IPS DF 6.9 (cell line): ENCODE measurements at regions not wholly inside any gene's neighbourhood (a gene's known extent, or its start where the extent isn't known, plus 50 kb on each side); places are given as distances from the start of the nearest gene placed in this dataset.
"Not testable (repeated sequence)": the region's sequence is repeated elsewhere in the genome, so short reads cannot be mapped to it uniquely, and the experiment has no call there.

ENCODE experiments used
- DNase-seq: peaks from one replicate; pipeline ENCODE4 v3.0.0-alpha.2; 2013; ENCODE audit warnings: low read depth, low spot score
- H3K27ac ChIP-seq: one replicate; pipeline ENCODE4 v1.5.1; 2013; ENCODE audit warnings: low read length, control low read depth
- H3K27me3 ChIP-seq: 2 replicates; pipeline ENCODE4 v1.6.1; 2013; ENCODE audit warnings: mild to moderate bottlenecking, low read length; ENCODE audit not compliant: control insufficient read depth, insufficient read depth
- H3K36me3 ChIP-seq: 2 replicates; pipeline ENCODE4 v1.6.1; 2013; ENCODE audit warnings: low read length; ENCODE audit not compliant: control insufficient read depth, insufficient read depth
- H3K4me1 ChIP-seq: 2 replicates; pipeline ENCODE4 v1.6.1; 2013; ENCODE audit warnings: low read length; ENCODE audit not compliant: control insufficient read depth, insufficient read depth
- H3K4me3 ChIP-seq: 2 replicates; pipeline ENCODE4 v1.5.1; 2013; ENCODE audit warnings: mild to moderate bottlenecking, low read length
- H3K9me3 ChIP-seq: 2 replicates; pipeline ENCODE4 v1.6.1; 2013; ENCODE audit warnings: low read length, inconsistent platforms; ENCODE audit not compliant: control insufficient read depth, insufficient read depth
- WGBS: extraction: QIAGEN DNeasy Blood & Tissue Kit; methylation state at CpG from one replicate; pipeline ENCODE4 v1.1.7; 2013; ENCODE audit warnings: mixed read lengths, missing lambda C conversion rate; ENCODE audit not compliant: insufficient read length, insufficient coverage; 5-methylcytosine and 5-hydroxymethylcytosine counted together

DNA sequence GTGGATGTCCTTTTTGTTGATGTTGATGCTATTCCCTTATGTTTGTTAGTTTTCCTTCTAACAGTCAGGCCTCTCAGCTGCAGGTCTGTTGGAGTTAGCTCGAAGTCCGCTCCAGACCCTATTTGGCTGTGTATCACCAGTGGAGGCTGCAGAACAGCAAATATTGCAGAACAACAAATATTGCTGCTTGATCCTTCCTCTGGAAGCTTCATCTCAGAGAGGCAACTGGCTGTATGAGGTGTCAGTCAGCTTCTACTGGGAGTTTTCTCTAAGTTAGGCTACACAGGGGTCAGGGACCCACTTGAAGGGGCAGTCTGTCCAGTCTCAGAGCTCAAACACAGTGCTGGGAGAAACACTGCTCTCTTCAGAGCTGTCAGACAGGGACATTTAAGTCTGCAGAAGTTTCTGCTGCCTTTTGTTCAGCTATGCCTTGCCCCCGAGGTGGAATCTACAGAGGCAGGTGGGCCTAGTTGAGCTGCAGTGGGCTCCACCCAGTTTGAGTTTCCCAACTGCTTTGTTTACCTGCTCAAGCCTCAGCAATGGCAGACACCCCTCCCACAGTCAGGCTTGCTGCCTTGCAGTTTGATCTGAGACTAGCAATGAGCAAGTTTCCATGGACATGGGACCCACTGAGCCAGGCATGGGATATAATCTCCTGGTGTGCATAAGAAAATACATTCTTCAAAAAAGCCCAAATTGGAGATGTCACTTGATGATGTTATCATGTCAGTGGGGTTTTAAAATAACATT, 99.5 kb downstream of the KDM5D start:
- DNase-seq: no peak
- no CpG with 5 or more reads among the region's 3 CpGs for WGBS
- Histone ChIP-seq H3K36me3 (no peaks in the 10 kb centered on the region), H3K9me3 (no peaks in the 10 kb centered on the region), H3K4me3 (no peak overlapping the region), H3K27me3 (no peaks in the 10 kb centered on the region), H3K27ac (no peak overlapping the region), H3K4me1 (no peaks in the 10 kb centered on the region)

DNA sequence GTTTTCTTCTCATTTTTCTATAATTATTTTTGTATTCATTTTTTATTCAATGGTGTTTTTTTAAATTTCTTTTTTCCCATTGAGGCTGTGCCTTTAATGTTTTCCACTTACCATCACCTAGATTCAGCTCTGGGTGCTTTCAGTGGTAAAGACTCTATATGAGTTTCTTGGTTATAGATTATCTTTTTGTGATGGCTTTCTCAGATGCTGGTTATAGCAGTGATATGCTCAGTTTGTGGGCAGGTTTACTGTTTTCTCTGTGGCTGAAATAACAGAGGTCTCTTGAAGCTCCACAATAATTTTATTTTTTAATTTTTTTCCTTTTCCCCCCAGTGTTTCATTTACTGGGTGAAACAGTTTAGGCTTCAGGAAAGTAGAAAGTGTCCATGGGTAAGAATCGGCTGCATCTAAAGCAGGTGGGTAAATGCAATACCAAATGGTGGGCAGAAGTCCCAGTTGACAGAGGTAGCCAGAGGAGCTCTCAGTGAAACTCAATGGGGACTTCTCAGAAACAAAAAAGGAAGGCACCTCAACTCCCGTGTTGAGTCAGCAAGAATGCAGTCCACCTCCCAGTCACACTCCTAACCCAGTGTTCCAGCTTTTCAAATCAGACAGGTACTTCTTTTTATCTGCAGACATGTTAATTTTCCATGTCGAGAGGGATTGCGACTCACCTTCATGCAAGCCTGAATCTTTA, 106.7 kb downstream of the KDM5D start:
- DNase-seq: no peak
- no peaks in the 10 kb centered on the region for H3K36me3 ChIP-seq
- H3K4me3 ChIP-seq: no peak overlapping the region
- no peaks in the 10 kb centered on the region for H3K9me3 ChIP-seq
- H3K27me3 ChIP-seq: no peaks in the 10 kb centered on the region
- no peak overlapping the region for H3K27ac ChIP-seq
- no peaks in the 10 kb centered on the region for H3K4me1 ChIP-seq
- no CpG with 5 or more reads among the region's 4 CpGs for WGBS

DNA sequence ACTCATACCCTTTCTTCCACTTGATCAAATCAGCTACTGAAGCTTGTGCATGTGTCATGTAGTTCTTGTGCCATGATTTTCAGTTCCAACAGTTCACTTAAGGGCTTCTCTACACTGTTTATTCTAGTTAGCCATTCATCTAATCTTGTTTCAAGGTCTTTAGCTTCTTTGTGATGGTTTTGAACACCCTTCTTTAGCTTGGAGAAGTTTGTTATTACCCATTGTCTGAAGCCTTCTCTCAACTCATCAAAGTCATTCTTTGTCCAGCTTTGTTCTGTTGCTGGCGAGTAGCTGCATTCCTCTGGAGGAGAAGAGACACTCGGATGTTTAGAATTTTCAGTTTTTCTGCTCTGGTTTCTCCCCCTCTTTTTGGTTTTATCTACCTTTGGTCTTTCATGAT, 115.6 kb downstream of the KDM5D start:
- H3K27me3 ChIP-seq: no peaks in the 10 kb centered on the region
- H3K27ac ChIP-seq: no peak overlapping the region
- WGBS: no CpG with 5 or more reads among the region's 2 CpGs
- H3K4me1 ChIP-seq: no peaks in the 10 kb centered on the region
- H3K4me3 ChIP-seq: no peak overlapping the region
- no peak for DNase-seq
- no peaks in the 10 kb centered on the region for H3K36me3 ChIP-seq
- no peaks in the 10 kb centered on the region for H3K9me3 ChIP-seq

DNA sequence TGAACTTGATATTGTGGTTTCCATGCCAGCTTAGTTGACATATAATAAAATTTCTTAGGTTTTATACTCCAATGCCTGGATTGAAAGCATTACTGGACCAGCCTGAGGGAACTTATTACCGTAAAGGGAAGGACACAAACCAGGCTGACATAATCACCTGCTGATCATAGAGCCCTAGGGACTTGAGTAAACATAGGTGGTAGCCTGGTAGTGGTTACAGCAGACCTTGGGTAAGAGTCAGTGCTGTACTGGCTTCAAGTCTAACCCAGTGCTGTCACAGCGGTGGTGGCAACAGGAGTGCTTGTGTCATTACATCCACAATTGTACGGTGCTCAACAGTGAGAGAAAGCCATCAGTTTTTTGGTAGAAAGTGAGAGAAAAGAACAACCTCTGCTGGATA, 122.1 kb downstream of the KDM5D start:
- Histone ChIP-seq H3K4me3 (no peak overlapping the region), H3K27me3 (no peaks in the 10 kb centered on the region), H3K4me1 (no peaks in the 10 kb centered on the region), H3K9me3 (no peaks in the 10 kb centered on the region), H3K36me3 (no peaks in the 10 kb centered on the region), H3K27ac (no peak overlapping the region)
- no CpG with 5 or more reads among the region's 3 CpGs for WGBS
- no peak for DNase-seq

DNA sequence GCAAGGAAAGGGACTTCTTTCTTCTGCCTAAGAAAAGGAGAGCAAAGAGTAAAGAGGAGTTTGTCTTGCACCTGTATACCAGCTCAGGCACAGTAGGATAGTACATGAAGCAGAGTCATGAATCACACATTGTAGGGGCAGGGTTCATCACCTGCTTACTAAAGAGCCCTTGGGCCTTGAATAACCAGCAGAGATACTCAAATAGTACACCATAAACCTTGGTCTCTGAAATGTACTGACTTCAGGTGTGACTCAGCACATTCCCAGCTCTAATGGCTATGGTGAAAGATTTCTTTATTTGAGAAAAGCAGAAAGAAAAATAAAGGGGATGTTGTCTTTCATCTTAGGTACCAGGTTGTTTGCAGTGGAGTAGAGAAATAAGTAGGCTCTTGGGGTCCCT, 122.8 kb downstream of the KDM5D start:
- H3K27ac ChIP-seq: no peak overlapping the region
- no peaks in the 10 kb centered on the region for H3K4me1 ChIP-seq
- H3K4me3 ChIP-seq: no peak overlapping the region
- H3K36me3 ChIP-seq: no peaks in the 10 kb centered on the region
- no peaks in the 10 kb centered on the region for H3K27me3 ChIP-seq
- H3K9me3 ChIP-seq: no peaks in the 10 kb centered on the region
- DNase-seq: no peak

DNA sequence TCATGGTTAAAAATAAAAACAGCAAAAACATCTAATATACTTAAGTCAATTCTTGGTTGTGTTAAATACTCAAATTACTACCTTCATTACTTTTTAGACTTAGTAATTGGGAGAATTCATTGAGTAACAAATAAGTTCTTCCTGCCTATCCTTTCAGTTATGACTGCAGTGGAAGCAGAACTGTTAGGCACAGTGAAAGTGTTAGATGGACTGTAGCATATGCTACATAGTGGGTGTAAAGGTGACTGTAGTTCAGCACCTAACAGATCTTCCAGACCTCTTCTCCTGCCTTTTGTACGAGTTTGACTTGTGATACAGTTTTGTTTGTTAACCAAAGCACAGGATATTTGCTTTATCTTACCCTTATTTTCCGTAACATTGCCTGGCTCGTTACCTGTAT, 143.4 kb downstream of the KDM5D start:
- Histone ChIP-seq H3K4me1 (no peaks in the 10 kb centered on the region), H3K27me3 (no peaks in the 10 kb centered on the region), H3K27ac (no peak overlapping the region), H3K4me3 (no peak overlapping the region), H3K36me3 (no peaks in the 10 kb centered on the region), H3K9me3 (no peaks in the 10 kb centered on the region)
- no peak for DNase-seq
- WGBS: no CpG with 5 or more reads among the region's 3 CpGs

DNA sequence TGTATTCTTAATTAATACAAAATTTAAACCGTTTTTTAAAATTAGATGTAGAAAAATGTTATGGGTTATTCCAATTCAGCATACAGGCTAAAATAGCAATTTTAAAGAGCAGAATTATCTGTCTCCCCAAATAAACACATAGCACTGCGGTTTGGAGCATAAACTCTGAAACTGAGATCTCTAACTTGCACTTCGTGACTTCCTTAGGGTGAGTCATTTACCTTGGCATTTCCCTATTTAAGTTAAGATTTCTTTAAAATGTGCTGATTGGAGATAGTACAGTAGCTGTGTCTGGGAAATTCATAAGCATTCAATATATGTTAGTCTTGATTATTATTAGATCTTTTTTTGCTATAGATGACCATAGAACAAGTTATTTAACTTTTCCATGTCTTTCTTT, 143.8 kb downstream of the KDM5D start:
- no CpG with 5 or more reads among the region's 3 CpGs for WGBS
- no peak for DNase-seq
- no peak overlapping the region for H3K27ac ChIP-seq
- no peaks in the 10 kb centered on the region for H3K4me1 ChIP-seq
- H3K27me3 ChIP-seq: no peaks in the 10 kb centered on the region
- H3K36me3 ChIP-seq: no peaks in the 10 kb centered on the region
- H3K9me3 ChIP-seq: no peaks in the 10 kb centered on the region
- H3K4me3 ChIP-seq: no peak overlapping the region

DNA sequence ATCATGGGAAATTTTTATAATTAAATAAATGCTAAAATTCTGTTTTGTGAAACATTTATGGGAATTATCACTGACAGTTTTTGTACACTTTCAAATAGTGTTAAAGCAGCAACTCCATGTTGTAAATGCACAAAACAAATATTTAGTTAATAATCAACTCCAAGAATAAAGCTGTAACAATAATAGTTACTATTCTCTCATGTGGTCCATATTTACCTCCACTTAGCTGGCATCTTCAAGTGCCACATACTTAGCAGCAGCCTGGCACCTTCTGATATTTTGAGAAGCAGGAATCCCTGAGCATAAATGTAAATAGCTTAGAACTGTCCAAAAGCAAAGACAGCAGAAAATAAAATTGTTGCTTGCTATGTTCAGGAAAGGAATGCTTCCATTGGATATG, 154.3 kb downstream of the KDM5D start:
- H3K4me1 ChIP-seq: no peaks in the 10 kb centered on the region
- no peaks in the 10 kb centered on the region for H3K9me3 ChIP-seq
- no peak for DNase-seq
- no peaks in the 10 kb centered on the region for H3K27me3 ChIP-seq
- H3K36me3 ChIP-seq: no peaks in the 10 kb centered on the region
- H3K27ac ChIP-seq: no peak overlapping the region
- no peak overlapping the region for H3K4me3 ChIP-seq

DNA sequence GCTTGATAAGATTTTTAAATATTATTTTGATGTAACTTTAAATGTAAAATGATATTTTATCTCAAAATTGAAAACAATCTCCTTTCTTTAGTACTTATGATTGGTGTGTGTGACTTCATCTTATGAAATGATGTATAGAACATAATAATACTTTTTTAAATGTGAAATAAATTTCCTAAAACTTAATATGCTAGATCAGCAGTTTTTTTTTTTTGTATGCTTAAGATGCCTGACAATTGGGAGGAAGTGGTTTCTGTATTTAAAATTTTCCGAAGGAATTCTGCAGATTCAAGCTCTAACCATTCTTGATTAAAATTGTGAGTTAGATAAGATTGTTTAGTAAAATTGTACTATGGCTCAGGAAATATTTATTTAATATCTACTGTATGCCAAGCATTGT, 154.9 kb downstream of the KDM5D start:
- DNase-seq: no peak
- H3K4me1 ChIP-seq: no peaks in the 10 kb centered on the region
- no CpG with 5 or more reads among the region's 1 CpG for WGBS
- H3K9me3 ChIP-seq: no peaks in the 10 kb centered on the region
- H3K4me3 ChIP-seq: no peak overlapping the region
- H3K27ac ChIP-seq: no peak overlapping the region
- H3K36me3 ChIP-seq: no peaks in the 10 kb centered on the region
- no peaks in the 10 kb centered on the region for H3K27me3 ChIP-seq

DNA sequence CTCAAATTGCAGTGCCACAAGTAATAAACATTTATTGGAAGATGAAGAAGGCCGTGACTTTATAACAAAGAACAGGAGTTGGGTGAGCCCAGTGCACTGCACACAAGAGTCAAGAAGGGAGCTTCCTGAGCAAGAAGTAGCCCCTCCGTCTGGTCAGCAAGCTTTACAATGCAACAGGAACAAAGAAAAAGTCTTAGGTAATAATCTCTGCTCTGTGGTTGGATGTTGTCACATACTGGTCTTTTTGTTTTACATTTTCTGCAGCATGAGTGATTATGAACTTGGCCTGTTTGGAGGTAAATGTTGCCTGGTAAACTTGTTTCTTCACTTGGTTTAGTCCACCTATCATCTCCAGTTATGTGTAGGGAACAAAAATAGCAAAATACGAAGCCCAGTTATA, 157.2 kb downstream of the KDM5D start:
- H3K36me3 ChIP-seq: no peaks in the 10 kb centered on the region
- H3K4me1 ChIP-seq: no peaks in the 10 kb centered on the region

DNA sequence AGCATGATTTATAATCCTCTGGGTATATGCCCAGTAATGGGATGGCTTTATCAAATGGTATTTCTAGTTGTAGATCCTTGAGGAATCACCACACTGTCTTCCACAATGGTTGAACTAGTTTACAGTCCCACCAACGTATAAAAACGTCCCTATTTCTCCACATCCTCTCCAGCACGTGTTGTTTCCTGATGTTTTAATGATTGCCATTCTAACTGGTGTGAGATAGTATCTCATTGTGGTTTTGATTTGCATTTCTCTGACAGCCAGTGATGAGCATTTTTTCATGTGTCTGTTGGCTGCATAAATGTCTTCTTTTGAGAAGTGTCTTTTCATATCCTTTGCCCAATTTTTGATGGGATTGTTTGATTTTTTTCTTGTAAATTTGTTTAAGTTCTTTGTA, 163.5 kb downstream of the KDM5D start:
- H3K4me1 ChIP-seq, H3K4me3 ChIP-seq, H3K27ac ChIP-seq, H3K36me3 ChIP-seq, DNase-seq, H3K27me3 ChIP-seq, H3K9me3 ChIP-seq: not testable (repeated sequence)
- no CpG with 5 or more reads among the region's 3 CpGs for WGBS

More for the DNA sequence above, 157.2 kb downstream of the KDM5D start:
- WGBS: no CpG with 5 or more reads among the region's 3 CpGs
- Histone ChIP-seq H3K4me3 (no peak overlapping the region), H3K27ac (no peak overlapping the region), H3K9me3 (no peaks in the 10 kb centered on the region), H3K27me3 (no peaks in the 10 kb centered on the region)
- DNase-seq: no peak
